Posterior cingulate gyrus (tissue), 11 donors: ENCODE measurements at regions not wholly inside any gene's neighbourhood (a gene's known extent, or its start where the extent isn't known, plus 50 kb on each side); places are given as distances from the start of the nearest gene placed in this dataset.

Experiments
- DNase-seq, 10 donors: peaks; one replicate each; pipeline versions ENCODE4 v3.0.0 to v3.0.0-alpha.2; 2020 to 2021; ENCODE audit warnings: mixed read lengths in 3 of 10
- intact Hi-C: fragments of 100-400 bp; cut with DNase I; formaldehyde crosslinking; loops from one replicate; pipeline ENCODE4 v1.15.1; 2023

DNA sequence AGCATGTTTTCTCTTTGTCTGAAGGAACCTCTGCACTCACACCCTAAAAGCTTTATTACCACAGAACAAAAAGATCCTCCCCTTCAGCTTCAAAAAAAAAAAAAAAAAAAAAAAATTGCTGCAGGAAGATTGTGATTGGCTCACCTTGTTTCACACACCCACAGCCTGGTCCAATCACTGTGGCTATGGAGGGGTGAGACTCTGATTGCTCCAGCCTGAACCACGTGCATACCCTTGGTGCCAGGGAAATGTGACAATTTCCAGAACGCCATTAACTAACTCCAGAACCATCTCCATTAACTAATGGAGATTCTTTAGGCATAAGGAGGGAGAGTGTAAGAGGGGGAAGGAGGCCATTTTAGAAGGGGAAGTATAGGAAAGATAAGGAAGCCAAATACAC lies 106.5 kb upstream of the CRBN start:
- DNase-seq = no peak
- intact Hi-C loops = no loop called here

DNA sequence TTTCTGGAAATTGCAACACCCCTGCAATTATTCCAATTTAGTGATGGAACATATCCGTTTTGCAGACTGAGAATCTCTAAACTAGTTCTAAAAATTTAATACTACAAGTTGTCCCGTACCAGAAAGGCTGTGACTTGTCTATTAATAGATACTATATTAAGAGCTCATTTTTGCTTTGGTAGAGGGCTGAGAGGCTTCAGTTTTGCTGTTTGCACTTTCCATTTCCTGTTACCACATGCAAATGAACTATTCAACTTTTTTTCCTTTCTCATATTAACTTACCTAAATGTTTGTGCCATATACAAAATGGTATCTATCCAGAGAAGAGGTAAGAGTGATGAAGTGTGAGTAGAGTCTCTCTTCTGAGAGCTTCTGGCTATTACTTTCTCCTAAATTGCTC lies 101.5 kb upstream of the CRBN start:
- no peak for DNase-seq
- intact Hi-C loops = no loop called here

DNA sequence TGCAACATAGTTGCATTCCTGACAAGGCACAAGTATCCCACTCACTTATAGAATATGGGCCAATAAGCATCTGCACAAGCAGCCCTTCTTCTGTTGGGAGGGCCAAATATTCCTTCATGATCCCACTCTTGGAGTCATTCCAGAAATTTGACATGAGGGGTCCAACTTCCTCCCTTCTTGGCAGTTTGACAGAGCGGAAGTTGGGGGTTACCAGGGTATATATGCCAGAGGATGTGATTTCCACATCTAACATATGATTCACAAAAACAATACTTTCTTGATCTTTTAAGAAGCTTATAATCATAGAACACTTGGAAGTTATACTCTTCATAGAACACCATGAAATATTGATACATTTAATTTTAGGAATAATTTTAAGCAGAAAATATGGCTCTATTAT lies 100.9 kb upstream of the CRBN start:
- no peak for DNase-seq
- intact Hi-C loops = no loop called here

DNA sequence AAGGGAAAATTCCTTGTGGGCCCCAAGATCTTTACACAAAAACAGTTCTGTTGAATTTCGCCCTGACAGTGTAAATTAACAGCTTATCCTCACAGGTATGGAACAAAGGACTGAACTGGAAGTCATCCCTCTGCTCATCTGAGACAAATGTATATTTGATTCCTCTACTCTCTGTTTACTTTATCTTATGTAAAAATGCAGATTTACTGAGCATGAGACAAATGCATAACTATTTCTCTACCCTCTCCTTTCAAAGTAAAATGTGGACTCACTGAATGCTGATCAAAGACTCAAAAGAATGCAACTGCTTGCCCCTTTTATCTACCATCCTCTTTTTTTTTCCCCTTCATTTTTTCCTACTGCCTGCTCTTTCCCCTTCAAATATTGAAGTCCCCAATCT lies 98.6 kb upstream of the CRBN start:
- intact Hi-C loops = no loop called here
- DNase-seq = no peak

DNA sequence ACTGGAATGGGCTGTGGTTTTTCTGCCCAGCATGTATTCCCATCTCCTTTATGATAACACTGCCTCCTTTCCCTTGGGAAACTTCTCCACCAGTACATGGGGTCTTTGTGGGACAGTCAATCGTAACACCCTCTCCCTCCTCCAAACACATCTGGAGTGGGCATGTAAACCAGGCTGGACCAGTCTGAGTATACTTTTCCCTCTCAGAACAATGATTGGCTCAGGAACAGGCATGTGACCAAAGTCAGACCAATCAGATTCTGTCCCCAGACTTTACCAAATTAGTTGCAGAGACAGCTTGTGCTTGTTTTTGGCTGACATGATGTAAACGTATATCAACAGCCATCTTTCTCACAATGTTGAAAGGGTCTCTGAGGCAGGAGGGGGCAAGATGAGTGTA lies 97.1 kb upstream of the CRBN start:
- DNase-seq = no peak
- intact Hi-C loops = no loop called here

DNA sequence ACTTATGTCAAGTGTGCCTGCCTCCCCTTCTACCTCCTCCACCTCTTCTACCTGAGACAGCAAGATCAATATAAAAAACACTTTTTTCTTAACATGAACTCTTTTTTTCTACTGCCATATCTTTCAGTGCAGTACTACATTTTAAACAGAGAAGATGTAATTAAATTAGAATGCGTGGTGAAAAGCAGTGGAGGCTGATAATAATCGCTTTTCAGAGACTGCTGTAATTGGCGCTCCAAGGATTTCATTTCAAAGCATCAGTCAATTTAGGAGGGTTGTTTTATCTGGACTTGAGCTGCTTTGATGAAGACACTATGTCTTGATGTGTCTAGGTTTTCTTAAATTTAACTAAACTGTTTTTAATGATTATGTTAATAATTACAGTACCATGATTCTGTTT lies 85.3 kb upstream of the CRBN start:
- intact Hi-C loops = no loop called here

DNA sequence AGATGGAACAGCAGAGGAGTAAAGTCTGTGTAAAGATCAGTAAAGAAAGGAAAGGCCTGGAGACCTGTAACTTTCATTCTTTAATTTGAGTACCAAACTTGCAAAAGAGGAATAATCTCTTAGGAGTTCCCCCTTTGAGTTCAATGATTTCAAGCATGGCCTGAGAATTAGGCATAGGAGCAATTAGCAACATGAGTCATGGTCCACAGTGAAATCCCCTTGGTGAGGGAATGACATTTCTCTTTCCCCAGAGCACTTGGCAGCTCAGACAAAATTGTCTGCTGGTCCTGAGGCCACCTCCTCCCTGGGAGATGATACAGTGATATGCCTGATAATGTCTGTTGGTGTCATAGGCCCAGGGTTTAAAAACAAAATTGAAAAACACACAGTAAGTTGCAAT lies 81.4 kb upstream of the CRBN start:
- DNase-seq = no peak
- intact Hi-C loops = no loop called here

More for the DNA sequence above, 85.3 kb upstream of the CRBN start:
- DNase-seq = no peak

DNA sequence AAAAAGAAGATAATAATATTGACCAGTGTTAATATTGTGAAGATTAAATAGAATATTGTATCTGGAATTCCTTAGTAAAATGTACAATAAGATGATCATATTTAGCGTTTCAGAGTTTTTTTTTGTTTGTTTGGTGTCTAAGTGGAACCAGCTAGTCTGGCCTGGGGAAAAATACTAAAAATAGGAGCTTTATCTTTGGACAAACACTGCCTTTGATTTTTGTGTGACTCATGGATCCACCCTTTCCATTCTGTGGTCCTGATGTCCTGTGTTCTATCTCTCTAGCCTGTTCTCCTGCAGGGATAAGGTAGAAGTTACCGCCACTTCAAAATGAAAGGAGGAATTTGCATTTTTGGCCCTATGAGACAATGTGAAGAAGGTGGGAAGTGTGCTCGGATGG lies 79.7 kb upstream of the CRBN start:
- no peak for DNase-seq
- intact Hi-C loops = no loop called here

DNA sequence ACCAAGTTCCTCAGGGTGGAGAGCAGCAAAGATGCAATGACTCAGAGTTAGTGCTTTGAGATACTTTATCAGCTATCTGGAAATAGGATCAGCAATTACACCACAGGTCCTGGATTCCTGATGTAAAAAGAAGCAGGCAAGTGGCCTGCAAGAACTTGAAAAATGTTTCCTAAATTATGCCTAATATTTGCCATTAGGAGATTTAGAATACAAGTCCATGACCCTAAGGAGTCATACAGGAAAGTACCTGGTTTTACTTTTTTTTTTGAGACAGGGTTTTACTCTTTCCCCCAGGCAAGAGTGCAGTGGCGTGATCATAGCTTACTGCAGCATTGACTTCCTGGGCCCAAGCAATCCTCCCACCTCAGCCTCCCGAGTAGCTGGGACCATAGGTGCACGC lies 78.8 kb upstream of the CRBN start:
- DNase-seq = no peak
- intact Hi-C loops = no loop called here

DNA sequence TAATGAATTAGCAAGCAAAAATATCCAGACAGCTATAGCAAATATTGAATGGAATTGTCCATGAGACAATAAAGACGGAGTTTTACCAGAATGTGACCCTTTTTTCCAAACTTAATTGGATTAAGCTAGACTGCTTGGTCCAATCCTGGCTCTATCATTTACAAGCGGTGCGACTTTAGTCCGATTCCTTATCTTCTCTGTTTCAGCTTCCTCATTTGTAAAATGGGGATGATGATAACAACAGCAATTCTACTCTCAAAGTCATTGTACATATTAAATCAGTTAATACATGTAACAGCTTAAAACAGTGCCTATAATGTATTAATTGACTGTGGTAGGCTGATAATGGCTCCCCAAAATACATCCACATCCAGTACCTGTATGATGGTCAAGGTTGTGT lies 62.1 kb upstream of the CRBN start:
- DNase-seq = no peak
- intact Hi-C loops = no loop called here

DNA sequence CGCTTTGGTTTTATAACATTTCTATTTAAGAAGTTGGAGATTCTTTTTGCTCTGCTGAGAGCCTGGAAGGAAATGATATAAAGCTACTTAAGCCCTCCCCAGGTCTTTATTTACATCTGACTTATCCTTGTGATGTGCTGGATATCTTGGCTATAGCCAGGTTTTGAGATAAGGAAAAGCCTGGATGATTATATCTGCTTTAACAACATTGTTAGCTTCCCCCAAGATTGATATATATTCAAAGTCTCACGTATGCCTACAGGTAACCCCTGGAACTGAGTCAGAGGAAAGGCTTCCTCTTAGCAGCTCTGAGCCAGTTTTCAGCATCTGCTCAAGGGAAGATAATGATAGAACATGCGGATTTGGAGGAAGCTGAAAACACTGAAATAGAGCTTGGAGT lies 61.5 kb upstream of the CRBN start:
- no peak for DNase-seq
- intact Hi-C loops = no loop called here

DNA sequence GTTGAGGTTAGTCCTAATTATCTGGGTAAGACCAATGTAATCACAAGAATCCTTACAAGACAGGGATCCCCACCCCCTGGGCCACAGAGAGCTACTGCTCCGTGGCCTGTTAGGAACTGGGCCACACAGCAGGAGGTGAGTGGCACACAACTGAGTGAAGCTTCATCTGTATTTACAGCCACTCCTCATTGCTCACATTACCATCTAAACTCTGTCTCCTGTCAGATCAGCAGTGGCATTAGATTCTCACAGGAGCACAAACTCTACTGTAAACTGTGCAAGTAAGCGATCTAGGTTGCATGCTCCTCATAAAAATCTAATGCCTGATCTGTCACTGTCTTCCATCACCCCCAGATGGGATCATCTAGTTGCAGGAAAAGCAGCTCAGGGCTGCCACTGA lies 58.5 kb upstream of the CRBN start:
- intact Hi-C loops = no loop called here
- DNase-seq = no peak

DNA sequence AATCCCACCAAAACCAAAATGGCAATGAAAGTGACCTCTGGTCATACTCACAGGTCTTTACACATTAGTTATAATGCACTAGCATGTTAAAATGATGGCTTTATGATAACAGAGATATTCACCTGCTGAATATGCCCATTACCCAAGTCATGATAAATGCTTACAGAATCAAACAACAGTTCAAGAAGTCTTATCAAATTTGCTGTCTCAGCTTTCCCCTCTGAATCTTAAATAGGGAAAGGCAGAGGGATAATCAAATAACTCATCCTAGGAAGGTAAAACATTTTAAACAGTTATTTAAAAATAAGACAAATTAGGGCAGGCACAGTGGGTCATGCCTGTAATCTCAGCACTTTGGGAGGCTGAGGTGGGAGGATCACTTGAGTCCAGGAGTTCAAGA lies 52.8 kb upstream of the CRBN start:
- DNase-seq = no peak
- intact Hi-C loops = no loop called here
